Thyroid gland (tissue), 4 donors: ENCODE measurements at regions not wholly inside any gene's neighbourhood (a gene's known extent, or its start where the extent isn't known, plus 50 kb on each side); places are given as distances from the start of the nearest gene placed in this dataset.

Source experiments
- POLR2A ChIP-seq, 2 donors: fragments of 450-650 bp; IDR thresholded peaks; one replicate each; pipeline ENCODE4 v1.6.1; 2017; ENCODE audit warnings: antibody characterized with exemption in 2 of 2, mild to moderate bottlenecking in 2 of 2, moderate library complexity in 1 of 2
- TF ChIP-seq, protein P1 (sequence below), 6 experiments: fragments of 200-600 bp in 3 of 6; fragments of 450-650 bp in 3 of 6; sonication (generic) in 3 of 6; IDR thresholded peaks; one replicate each; pipeline ENCODE4 v1.5.1; 2016 to 2019; ENCODE audit warnings: antibody characterized with exemption in 6 of 6, mild to moderate bottlenecking in 2 of 6, inconsistent platforms in 1 of 6, moderate library complexity in 1 of 6

- TF ChIP-seq, protein P1, sequence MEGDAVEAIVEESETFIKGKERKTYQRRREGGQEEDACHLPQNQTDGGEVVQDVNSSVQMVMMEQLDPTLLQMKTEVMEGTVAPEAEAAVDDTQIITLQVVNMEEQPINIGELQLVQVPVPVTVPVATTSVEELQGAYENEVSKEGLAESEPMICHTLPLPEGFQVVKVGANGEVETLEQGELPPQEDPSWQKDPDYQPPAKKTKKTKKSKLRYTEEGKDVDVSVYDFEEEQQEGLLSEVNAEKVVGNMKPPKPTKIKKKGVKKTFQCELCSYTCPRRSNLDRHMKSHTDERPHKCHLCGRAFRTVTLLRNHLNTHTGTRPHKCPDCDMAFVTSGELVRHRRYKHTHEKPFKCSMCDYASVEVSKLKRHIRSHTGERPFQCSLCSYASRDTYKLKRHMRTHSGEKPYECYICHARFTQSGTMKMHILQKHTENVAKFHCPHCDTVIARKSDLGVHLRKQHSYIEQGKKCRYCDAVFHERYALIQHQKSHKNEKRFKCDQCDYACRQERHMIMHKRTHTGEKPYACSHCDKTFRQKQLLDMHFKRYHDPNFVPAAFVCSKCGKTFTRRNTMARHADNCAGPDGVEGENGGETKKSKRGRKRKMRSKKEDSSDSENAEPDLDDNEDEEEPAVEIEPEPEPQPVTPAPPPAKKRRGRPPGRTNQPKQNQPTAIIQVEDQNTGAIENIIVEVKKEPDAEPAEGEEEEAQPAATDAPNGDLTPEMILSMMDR (IDR thresholded peaks at IDR 0.05), result no peak
- no peak for TF ChIP-seq POLR2A (IDR thresholded peaks at IDR 0.05)
Observed at GRCh38 chr18:67145586-67146292, 370.8 kb downstream of the DSEL start.
